ENCODE measurements at regions not wholly inside any gene's neighbourhood (a gene's known extent, or its start where the extent isn't known, plus 50 kb on each side); places are given as distances from the start of the nearest gene placed in this dataset.

GRCh38 chr3:28076246-28076645, 165.2 kb upstream of the CMC1 start:
- no peak for TF ChIP-seq CEBPB (IDR thresholded peaks at IDR 0.05; ENCODE audit: borderline replicate concordance, low read depth, low read length)
- no peak for TF ChIP-seq FOXP1 (IDR thresholded peaks at IDR 0.05)
- no peak for TF ChIP-seq FOXP1 (CRISPR knock-in tag; IDR thresholded peaks at IDR 0.05)
- TF ChIP-seq ETS1 (CRISPR knock-in tag; IDR thresholded peaks at IDR 0.05) = no peak
- TF ChIP-seq REPIN1 (CRISPR knock-in tag; IDR thresholded peaks at IDR 0.05; ENCODE audit: borderline replicate concordance, low read depth) = no peak
- no peak for TF ChIP-seq ZNF780A (CRISPR knock-in tag; IDR thresholded peaks at IDR 0.05)
- no peak for TF ChIP-seq ATF3 (CRISPR knock-in tag; IDR thresholded peaks at IDR 0.05)
- TF ChIP-seq MAZ (IDR thresholded peaks at IDR 0.05; ENCODE audit: borderline replicate concordance, low read depth, low read length) = no peak
- TF ChIP-seq MAZ (CRISPR knock-in tag; IDR thresholded peaks at IDR 0.05; ENCODE audit: low read depth) = no peak
- TF ChIP-seq LRRFIP1 (CRISPR knock-in tag; conservative IDR thresholded peaks at IDR 0.05) = no peak
- no peak for TF ChIP-seq MBD4 (IDR thresholded peaks at IDR 0.05; ENCODE audit: borderline replicate concordance, low read length)
- no peak for TF ChIP-seq ZNF547 (CRISPR knock-in tag; IDR thresholded peaks at IDR 0.05)

Data from HepG2 (cell line).